Right lobe of liver (tissue), 6 donors: ENCODE measurements at regions not wholly inside any gene's neighbourhood (a gene's known extent, or its start where the extent isn't known, plus 50 kb on each side); places are given as distances from the start of the nearest gene placed in this dataset.

Experiments used
- ATAC-seq, 4 donors: fragments of 200-7000 bp; cut with Tn5 transposase; one replicate each; pipeline ENCODE4 v1.9.1; 2020; ENCODE audit warnings: mild to moderate bottlenecking in 4 of 4, moderate library complexity in 4 of 4
- DNase-seq, 3 donors: peaks; one replicate each; pipeline ENCODE4 v3.0.0-alpha.2; 2020
- H3K27ac ChIP-seq, 3 donors: fragments of 200-600 bp; one replicate each; pipeline ENCODE4 v1.8.0; 2022
- H3K27me3 ChIP-seq, 2 donors: fragments of 200-600 bp; one replicate each; pipeline ENCODE4 v1.8.0; 2022
- H3K36me3 ChIP-seq, 4 donors: fragments of 200-600 bp; sonication (generic) in 1 of 4; one replicate each; pipeline versions ENCODE4 v1.5.1 to v1.8.0; 2017 to 2022; ENCODE audit warnings: control low read depth in 1 of 4
- H3K4me1 ChIP-seq, 4 donors: fragments of 200-600 bp; sonication (generic) in 1 of 4; one replicate each; pipeline versions ENCODE4 v1.5.1 to v1.8.0; 2017 to 2022; ENCODE audit warnings: control low read depth in 1 of 4
- H3K4me3 ChIP-seq, 3 donors: fragments of 200-600 bp; one replicate each; pipeline ENCODE4 v1.8.0; 2022
- H3K9me3 ChIP-seq, 4 donors: fragments of 200-600 bp; sonication (generic) in 1 of 4; one replicate each; pipeline versions ENCODE4 v1.5.1 to v1.8.0; 2017 to 2022; ENCODE audit warnings: control low read depth in 1 of 4
- POLR2A ChIP-seq: fragments of 450-650 bp; IDR thresholded peaks from one replicate; pipeline ENCODE4 v1.6.1; 2017; ENCODE audit warnings: antibody characterized with exemption, mild to moderate bottlenecking
- WGBS: methylation state at CpG from one replicate; pipeline ENCODE4 v1.1.6; 2018; ENCODE audit warnings: low coverage, low lambda C conversion rate; ENCODE audit not compliant: insufficient coverage; ENCODE audit errors: missing lambda C conversion rate; 5-methylcytosine and 5-hydroxymethylcytosine counted together
- intact Hi-C, 2 donors: fragments of 100-400 bp; cut with DNase I; formaldehyde crosslinking; loops; one replicate each; pipeline versions ENCODE4 v1.11.2 to v1.14.1; 2022
- TF ChIP-seq, protein P1 (sequence below), 4 donors: fragments of 200-600 bp in 3 of 4; fragments of 450-650 bp in 1 of 4; IDR thresholded peaks; one replicate each; pipeline versions ENCODE4 v1.5.1 to v1.8.0; 2016 to 2022; ENCODE audit warnings: antibody characterized with exemption in 4 of 4, mild to moderate bottlenecking in 2 of 4
- donor health status: DM: no; HTN: yes; CAD: no.
- donor health status: DM: no; HTN: no; CAD: no.
- donor health status: DM: no; HTN: no; CAD: no.
- donor health status: DM: no; HTN: yes; CAD: no.
- donor health status: DM: no; HTN: yes; CAD: no.

DNA sequence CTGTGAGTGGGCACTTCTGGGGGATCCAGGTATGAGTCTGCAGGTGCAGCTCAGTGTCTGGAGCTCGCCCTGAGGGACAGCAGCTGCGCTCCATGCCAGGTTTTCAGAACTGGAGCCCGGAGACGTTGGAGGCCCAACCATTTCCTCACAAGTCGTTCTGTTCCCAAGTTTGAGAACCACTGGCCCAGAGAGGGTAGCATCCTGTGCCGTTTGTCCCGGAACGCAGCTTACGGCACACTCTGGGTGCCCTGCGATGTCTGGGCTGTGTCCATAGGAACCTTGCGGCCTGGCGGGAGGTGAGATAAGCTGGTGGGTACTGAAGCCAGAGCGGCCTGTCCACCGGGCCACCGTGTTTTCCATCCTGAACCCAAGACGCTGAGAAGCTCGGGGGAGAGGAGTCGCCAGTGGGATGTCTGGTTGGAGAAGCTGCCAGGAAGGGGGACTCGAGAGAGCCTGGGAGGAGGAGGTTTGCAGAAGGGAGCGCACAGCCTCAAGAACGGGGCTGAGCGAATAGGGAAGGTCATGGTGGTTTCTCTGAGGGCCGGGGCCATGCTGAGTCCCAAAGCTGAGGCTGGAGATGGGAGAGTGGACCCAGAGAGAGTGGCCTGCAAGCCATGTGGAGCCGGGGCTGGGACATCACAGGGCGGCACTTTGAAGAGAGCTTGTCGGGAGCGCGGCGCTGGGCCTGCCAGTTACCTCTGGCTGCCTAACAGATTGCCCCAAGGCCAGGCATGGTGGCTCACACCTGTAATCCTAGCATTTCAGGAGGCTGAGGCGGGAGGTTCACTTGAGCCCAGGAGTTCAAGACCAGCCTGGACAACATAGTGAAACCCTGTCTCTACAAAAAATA, 211.0 kb upstream of the GSE1 start:
- Histone ChIP-seq H3K27me3 (no peaks in the 10 kb centered on the region), H3K36me3 (no peaks in the 10 kb centered on the region), H3K4me3 (no peak overlapping the region), H3K27ac (no peak overlapping the region), H3K9me3 (no peaks in the 10 kb centered on the region), H3K4me1 (no peaks in the 10 kb centered on the region)
- TF ChIP-seq, protein P1, sequence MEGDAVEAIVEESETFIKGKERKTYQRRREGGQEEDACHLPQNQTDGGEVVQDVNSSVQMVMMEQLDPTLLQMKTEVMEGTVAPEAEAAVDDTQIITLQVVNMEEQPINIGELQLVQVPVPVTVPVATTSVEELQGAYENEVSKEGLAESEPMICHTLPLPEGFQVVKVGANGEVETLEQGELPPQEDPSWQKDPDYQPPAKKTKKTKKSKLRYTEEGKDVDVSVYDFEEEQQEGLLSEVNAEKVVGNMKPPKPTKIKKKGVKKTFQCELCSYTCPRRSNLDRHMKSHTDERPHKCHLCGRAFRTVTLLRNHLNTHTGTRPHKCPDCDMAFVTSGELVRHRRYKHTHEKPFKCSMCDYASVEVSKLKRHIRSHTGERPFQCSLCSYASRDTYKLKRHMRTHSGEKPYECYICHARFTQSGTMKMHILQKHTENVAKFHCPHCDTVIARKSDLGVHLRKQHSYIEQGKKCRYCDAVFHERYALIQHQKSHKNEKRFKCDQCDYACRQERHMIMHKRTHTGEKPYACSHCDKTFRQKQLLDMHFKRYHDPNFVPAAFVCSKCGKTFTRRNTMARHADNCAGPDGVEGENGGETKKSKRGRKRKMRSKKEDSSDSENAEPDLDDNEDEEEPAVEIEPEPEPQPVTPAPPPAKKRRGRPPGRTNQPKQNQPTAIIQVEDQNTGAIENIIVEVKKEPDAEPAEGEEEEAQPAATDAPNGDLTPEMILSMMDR (IDR thresholded peaks at IDR 0.05) = no peak
- TF ChIP-seq POLR2A = no peak
- DNase-seq (peak in 2 of 3 donors; percentile 34 to 51), ATAC-seq (peak in 1 of 4 donors; percentile 6)
- 88% methylated on average over 12 of the region's 30 CpGs for WGBS
- intact Hi-C loops = no loop called here

DNA sequence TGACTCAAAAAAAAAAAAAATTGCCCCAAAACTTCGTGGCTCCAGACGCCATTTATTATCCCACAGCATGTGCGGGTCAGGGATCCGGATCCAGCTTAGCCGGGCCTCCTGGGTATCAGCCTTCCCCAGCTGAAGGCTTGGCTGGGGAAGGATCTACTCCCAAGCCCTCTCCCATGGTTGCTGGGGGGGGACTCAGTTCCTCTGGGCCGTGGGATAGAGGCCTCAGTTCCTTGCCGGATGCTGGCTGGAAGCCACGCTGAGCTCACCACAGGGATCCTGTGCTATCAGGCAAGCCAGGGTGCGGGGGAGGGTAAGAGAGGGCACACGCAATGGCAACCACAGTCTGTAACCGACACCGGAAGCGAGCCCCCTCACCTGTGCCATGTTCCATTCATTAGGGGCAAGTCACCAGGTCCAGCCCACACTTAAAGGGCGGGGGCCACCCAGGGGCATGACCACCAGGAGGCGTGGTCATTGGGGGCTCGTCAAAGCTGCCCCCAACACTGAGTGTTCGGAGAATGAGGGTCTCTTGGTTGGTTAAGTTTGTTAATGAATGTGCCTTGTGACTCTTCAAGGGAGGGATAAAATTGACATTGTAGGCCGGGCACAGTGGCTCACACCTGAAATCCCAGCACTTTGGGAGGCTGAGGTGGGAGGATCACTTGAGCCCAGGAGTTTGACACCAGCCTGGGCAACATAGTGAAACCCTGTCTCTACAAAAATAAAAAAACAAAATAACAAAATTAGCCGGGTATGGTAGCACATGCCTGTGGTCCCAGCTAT, 210.0 kb upstream of the GSE1 start:
- H3K4me3 ChIP-seq = no peak overlapping the region
- TF ChIP-seq POLR2A = no peak
- TF ChIP-seq, protein P1 (IDR thresholded peaks at IDR 0.05) = no peak
- no peak overlapping the region for H3K27ac ChIP-seq
- no peaks in the 10 kb centered on the region for H3K36me3 ChIP-seq
- H3K9me3 ChIP-seq = no peaks in the 10 kb centered on the region
- peak; percentile 59 to 70 (median 60) for DNase-seq
- no peaks in the 10 kb centered on the region for H3K27me3 ChIP-seq
- no peaks in the 10 kb centered on the region for H3K4me1 ChIP-seq
- intact Hi-C loops = no loop called here
- 61% methylated on average over 3 of the region's 19 CpGs for WGBS
- peak; percentile 65 to 91 (median 78) for ATAC-seq

DNA sequence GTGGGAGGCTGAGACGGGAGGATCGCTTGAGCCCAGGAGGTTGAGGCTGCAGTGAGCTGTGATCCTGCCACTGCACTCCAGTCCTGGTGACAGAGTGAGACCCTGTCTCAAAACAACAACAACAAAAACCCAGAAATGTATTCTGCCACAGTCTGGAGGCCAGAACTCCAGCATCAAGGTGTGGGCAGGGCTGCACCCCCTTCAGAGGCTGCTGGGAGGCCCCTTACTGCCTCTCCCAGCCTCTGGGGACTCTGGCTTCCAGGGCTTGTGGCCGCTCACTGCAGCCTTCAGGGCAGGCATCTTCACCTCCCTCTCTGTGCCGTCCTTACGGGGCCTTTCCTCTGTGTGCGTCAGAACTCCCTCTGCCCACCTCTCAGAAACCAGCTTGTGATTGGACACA, 209.4 kb upstream of the GSE1 start:
- Histone ChIP-seq H3K36me3 (no peaks in the 10 kb centered on the region), H3K4me1 (no peaks in the 10 kb centered on the region), H3K4me3 (no peak overlapping the region), H3K27ac (no peak overlapping the region), H3K9me3 (no peaks in the 10 kb centered on the region), H3K27me3 (no peaks in the 10 kb centered on the region)
- DNase-seq (peak in 1 of 3 donors; percentile 20), ATAC-seq (no peak)
- 81% methylated on average over 3 of the region's 6 CpGs for WGBS
- intact Hi-C loops = no loop called here
- TF ChIP-seq, protein P1 (IDR thresholded peaks at IDR 0.05) = no peak
- TF ChIP-seq POLR2A = no peak

DNA sequence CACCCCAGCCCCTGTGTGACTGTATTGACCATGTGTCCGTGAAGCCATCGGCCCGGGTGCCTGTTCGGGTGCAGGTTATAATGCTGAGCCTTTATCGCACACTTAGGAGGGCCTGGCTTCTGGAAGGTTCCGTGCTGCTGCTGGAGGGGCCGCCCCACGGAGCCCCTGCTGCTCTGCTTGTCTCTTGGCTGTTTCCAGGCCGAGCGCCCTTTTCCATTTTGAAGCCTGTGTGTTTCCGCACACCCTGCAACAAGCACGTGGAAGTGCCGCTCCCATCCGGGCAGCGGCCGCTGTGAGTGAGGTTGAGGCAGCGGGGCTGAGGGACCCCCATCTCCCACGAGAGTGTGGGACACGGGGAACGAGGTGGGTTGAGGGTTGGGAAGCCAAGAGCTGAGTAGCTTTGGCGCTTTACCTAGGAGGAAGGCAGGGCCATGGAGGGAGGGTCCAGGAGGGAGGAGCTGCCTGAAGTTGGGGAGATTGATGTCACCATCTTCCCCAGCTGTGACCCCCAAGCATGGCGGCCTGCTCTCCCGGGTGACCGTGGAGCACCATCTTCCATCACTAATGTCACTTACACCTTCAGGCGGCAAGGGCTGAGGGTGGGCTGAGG, 200.1 kb upstream of the GSE1 start:
- ATAC-seq (no peak), DNase-seq (peak in 2 of 3 donors; percentile 33 to 34)
- intact Hi-C loops = no loop called here

More for the DNA sequence above, 200.1 kb upstream of the GSE1 start:
- Histone ChIP-seq H3K4me1 (peaks cover 0 to 5% (median 2%) of the 10 kb centered on the region in 4 donors), H3K36me3 (no peaks in the 10 kb centered on the region), H3K4me3 (no peak overlapping the region), H3K9me3 (no peaks in the 10 kb centered on the region), H3K27ac (no peak overlapping the region), H3K27me3 (no peaks in the 10 kb centered on the region)
- WGBS = 92% methylated on average over 12 of the region's 25 CpGs
- TF ChIP-seq, protein P1 (IDR thresholded peaks at IDR 0.05) = no peak
